ENCODE measurements at regions not wholly inside any gene's neighbourhood (a gene's known extent, or its start where the extent isn't known, plus 50 kb on each side); places are given as distances from the start of the nearest gene placed in this dataset.

DNA sequence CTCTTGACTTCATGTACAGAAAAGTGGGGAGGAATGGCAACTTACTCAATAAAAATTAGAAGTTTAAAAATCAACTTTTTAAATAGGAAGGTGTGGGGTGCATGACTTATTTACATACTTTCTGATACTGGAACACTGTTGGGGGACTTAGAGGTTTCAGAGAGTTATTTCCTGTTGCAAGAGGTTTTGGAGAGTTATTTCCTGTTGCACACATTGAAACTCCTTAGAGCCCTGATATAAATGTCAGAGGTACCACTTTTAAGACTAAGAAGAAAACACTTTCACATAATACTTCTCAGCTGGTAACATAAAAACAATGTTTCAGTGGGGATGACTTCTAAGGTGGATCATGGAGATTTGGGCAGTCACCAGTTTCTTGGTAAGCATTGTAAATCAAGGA is 579.9 kb downstream of the MMUT start:
- TF ChIP-seq, protein P1, sequence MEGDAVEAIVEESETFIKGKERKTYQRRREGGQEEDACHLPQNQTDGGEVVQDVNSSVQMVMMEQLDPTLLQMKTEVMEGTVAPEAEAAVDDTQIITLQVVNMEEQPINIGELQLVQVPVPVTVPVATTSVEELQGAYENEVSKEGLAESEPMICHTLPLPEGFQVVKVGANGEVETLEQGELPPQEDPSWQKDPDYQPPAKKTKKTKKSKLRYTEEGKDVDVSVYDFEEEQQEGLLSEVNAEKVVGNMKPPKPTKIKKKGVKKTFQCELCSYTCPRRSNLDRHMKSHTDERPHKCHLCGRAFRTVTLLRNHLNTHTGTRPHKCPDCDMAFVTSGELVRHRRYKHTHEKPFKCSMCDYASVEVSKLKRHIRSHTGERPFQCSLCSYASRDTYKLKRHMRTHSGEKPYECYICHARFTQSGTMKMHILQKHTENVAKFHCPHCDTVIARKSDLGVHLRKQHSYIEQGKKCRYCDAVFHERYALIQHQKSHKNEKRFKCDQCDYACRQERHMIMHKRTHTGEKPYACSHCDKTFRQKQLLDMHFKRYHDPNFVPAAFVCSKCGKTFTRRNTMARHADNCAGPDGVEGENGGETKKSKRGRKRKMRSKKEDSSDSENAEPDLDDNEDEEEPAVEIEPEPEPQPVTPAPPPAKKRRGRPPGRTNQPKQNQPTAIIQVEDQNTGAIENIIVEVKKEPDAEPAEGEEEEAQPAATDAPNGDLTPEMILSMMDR (IDR thresholded peaks at IDR 0.05): no peak
- TF ChIP-seq POLR2A (IDR thresholded peaks at IDR 0.05): no peak
- no peak for TF ChIP-seq POLR2AphosphoS5 (IDR thresholded peaks at IDR 0.05)

Data from prostate gland (tissue), 2 donors.